ENCODE measurements at regions not wholly inside any gene's neighbourhood (a gene's known extent, or its start where the extent isn't known, plus 50 kb on each side); places are given as distances from the start of the nearest gene placed in this dataset.

GRCh38 chr15:100753503-100753902 is 126.1 kb upstream of the ALDH1A3 start:
- TF ChIP-seq CTCF (IDR thresholded peaks at IDR 0.05; ENCODE audit: insufficient read depth, low read depth, low read length) (no peak), EZH2 (IDR thresholded peaks at IDR 0.05; ENCODE audit: insufficient read depth, low read length) (no peak)
